Right renal pelvis (tissue), 4 donors: ENCODE measurements at regions not wholly inside any gene's neighbourhood (a gene's known extent, or its start where the extent isn't known, plus 50 kb on each side); places are given as distances from the start of the nearest gene placed in this dataset.

Source experiments
- DNase-seq, 4 donors: peaks; one replicate each; pipeline ENCODE4 v3.0.0-alpha.2; 2013; ENCODE audit warnings: low read depth in 4 of 4, low spot score in 3 of 4, missing footprints in 1 of 4

DNA sequence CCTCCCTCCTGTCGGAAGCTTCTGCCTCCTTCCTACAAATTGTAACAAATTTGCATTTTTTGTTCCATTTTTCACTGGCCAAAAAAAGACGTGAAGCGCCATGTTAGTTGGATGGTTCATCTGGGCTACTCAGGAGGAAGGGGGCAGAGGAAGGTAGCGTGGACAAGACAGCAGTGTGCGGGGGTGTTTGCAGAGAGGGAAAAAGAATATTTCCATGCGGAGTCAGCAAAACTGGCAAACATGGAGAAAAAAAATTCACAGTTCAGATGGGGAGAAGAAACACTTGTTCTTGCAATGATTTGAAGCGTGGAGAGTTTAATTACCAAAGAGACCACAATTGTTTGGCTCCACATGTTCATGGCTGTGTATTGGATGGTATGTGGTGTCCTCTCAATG is 138.8 kb upstream of the ERCC4 start:
- DNase-seq = no peak

DNA sequence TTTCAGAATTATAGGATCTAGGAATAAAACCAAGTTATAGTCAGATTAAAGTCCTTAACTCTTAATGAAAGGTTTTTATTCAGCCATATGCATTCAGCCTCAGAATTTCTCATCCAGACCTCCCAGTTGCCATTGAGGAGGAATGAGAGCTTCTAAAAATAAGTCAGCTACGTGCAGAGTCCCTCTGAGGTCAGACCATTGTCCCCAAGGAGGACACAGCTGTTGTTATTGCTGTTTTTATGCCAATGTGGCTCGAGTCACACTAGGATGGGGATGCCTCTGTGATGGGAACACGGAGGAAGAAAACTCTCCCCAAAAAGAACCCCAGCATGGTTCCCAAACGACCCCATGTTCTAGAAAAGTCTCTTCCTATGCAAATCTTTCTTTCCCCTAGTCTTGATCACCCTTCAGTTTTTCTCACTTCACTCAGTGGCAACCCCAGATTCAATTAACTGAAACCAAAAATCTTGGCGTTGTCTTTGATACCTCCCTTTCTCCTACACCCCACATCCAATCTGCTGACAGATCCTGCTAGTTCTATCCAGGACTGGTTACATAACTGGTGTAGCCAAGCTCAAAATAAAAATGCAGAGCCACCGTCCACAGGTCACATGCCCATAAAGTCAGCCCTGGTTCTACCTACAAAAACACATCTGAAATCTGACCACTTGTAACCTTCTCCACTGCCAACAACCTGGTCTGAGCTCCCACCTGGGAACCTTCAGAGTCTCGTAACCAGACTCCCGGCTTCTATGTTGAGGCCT is 138.2 kb upstream of the ERCC4 start:
- DNase-seq = no peak

DNA sequence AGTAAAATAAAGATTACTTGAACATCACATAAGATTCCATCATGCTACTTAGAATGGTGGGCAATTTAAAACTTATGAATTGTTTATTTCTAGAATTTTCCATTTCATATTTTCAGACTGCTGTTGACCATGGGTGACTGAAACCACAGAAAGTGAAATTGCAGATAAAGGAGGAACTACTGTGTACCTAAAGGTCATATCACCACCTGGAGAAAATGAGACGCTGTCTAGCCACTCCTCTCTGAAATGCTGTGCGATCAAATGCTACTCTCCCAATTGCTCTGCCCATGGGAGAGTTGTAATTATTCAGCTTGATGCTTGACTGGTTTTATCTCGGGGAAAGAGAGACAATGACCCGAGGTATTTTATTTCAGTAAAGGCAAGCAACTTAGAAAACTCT is 128.9 kb upstream of the ERCC4 start:
- no peak for DNase-seq

DNA sequence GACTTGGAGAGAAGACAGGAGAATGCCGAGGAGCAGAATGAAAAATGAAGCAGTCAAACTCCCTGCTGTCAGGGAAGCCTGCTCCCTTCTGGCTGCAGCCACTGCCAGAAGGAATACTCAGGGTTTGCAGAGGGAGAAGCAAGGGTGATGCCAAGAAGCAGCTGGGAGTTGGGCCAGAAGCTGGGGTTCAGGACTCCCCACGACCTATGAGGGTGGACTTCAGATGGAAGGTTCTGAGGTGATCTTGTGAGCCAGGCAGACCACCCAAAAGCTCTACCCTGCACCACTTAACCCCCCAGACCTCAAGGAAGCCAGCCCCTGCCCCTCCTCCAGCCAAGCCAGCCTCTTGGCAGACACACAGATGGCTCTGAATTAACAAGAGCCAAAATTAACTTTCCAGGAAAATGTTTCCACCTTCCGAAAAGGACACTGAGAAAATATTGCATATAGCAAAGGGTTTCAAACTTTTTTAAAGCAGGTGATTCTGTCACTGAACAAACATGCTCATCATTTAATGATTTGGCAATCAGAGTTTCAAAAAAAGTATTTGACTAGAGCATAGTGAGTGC is 126.0 kb upstream of the ERCC4 start:
- no peak for DNase-seq

DNA sequence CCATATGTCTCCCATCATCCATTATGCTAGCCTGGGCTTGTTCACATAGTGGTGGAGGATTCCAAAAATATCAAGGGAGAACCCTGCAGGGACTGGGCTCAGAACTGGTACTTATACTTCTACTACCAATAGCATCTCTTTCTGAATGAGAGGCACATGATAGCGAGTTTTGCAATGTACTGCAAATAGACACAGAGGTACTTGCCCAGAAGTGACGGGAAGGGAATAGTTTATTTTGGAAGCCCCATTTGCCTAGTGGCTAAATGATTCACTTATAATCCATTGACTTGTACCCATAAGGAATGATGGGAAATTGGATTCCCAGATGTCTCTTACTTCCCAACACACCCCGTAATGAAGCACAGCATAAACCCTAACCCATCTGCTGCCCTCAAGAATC is 124.8 kb upstream of the ERCC4 start:
- DNase-seq = no peak

DNA sequence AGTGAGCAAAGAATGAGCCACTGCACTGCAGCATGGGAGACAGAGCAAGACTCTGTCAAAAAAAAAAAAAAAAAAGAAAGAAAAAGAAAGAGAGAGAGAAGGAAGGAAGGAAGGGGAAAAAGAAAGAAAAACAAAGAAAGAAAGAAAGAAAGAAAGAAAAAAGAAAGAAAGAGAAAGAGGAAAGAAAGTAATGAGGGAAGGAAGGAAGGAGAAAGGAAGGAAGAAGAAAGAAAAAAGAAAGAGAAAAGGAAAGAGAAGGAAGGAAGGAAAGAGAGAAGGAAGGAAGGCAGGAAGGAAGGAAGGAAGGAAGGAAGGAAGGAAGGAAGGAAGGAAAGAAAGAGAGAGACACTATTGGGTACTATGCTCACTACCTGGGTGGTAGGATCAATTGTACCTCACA is 122.2 kb upstream of the ERCC4 start:
- no peak for DNase-seq

DNA sequence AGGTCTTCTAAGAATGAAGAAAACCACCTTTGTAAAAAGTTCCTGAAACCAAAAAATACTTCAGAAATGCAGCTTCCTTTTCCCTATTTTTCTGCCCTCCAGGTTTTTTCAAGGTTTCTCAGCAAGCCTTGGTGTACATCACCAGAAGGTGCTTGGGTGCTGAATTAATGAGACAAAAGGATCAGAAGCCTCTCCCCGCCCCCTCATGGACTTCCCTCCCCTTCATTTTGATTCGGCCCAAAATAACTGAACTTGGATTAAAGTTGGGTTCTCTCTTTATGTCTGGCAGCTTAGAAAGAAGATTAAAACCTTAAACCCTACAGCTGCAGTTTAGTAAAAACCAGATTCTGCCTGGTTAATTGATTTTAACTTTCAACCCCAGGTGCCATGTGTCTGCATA is 121.7 kb upstream of the ERCC4 start:
- DNase-seq = no peak

DNA sequence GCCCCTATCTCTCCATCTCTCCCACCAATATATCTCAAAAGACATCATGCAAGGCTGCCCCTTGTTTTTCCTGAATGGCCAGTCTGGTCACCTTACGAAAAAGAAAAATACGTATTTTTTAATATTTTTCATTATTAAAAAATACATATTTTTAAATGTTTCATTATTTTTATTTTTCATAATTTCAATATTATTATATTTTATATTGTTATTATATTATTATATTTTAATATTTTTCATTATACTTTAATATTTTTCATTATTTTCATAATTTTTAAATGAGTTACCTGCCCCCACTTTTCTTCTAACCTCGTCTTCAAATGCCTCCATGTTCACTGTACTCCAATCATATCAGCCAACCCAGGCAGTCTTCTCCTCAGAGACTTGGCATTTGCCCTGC is 116.0 kb upstream of the ERCC4 start:
- DNase-seq = no peak

DNA sequence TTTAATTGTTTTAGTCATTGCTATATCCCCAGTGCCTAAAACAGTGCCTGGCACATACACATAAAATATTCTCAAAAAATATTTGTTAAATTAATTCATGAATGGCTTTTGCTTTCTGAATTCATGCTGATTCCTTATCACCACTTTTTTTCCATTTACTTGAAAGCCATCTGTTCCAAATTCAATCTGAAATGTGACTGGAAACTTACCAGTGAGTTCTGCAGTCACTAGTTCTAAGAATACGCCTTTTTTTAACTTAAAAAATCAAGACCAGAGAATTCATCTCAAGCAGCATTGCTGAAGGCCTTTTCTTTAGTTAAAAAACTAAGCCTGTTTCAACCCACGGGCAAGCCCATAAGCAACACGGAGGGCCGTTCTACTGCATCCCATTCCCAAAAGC is 114.0 kb upstream of the ERCC4 start:
- DNase-seq = no peak

DNA sequence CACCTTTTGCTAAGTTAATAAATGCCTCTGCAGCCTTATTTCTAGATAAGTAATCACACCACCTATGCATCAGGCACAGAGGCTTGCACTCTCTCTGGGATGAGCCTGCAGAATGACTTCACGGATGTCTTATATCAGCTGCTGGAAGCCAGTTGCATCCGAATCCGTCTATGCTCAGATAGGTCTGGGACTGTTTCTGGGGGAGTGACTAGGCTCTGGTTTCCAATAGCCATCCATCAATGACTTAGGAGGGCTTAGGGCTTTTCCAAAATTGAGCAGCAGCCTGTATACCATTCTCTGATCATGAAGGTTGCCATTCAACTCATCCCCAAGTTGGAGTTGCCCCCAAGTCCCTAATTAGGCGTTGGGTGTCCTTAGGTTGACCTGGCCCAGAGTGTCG is 113.3 kb upstream of the ERCC4 start:
- DNase-seq = no peak

DNA sequence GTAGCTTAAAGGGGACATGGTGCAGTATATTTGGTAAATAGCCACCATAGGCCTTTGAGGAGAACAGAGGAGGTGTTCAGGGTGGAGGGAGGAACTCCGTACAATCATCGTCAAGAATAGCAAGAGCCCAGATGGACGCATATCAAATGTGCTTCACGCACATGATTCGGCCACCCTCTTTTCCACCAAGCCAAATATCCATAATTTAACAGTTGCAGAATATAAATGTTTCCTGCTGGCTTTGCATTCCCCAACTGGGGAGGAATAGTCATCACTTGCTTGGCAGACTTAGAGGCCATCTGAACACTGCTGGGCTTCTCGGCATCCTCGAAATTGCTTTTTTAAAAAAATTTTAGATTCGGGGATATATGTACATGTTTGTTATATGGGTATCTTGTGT is 111.9 kb upstream of the ERCC4 start:
- DNase-seq = no peak

DNA sequence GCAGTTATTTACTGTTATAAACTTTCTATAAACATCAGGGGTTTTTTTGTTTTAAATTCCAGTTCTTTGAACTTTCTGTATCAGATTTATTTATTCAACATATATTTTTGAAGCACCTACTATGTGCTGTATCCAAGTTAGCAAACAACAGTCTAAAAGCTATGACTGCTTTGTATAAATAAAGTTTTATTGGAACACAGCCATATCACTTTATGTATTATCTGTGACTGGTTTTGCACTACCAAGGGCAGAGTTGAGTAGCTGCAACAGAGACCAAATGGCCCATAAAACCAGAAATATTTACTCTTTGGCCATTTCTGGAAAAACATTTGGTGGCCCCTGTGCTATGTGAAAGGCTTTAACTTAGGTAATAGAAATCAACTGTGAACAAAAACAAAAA is 110.2 kb upstream of the ERCC4 start:
- DNase-seq = no peak

DNA sequence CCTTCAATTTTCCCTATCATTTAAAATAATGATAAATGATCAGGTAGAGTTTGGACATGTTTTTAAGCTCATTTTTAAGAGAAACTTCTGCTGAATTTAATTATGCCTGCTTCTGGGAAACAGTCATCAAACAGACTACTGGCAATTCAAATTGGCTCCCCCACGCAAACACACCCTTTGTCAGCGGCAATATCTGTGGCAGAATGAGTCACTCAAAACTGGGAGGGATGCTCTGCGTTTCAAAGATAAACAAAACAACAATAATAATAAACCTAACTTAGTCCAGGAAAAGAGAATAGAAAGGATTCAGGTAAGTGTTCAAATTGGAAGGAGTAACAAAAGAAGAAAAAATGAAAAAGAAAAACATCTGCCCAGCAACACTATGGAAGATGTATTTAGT is 108.1 kb upstream of the ERCC4 start:
- DNase-seq = no peak

DNA sequence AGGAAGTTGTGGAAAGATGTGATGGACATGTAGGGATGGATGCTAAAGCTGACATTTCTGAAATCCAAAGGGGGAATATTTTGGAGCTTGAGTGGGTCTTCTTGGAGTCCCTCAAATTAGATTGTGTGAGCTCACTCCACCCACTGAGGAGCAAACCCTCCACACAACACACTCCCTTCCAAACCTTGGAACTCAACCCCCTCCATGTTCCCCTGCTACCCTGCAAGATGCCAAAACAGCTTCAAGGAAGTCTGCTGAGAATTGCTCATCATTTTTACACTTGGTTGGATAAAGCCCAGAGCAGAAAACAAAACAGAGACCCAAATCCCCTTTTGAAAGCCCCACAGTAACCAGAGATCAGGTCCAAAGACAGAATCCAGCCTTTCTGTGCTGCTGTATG is 103.3 kb upstream of the ERCC4 start:
- DNase-seq = no peak

DNA sequence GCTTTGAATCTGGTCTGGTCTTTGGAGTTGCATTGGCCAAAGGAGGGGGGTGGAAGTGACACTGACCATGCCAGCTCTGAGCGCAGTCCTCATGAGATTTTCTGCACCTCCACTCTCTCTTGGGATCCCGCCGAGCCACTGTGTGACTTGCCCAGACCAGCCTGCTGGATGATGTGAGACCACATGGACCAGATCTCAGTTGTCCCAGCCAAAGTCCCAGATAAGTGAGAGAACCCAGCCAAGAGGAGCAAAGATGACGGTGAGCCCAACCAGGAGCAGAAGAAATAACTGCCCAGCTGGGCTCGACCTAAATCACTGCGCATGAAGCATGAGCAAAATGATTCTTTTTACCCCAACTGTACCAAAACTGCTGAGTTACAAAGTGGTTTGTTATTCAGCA is 96.5 kb upstream of the ERCC4 start:
- DNase-seq = no peak

DNA sequence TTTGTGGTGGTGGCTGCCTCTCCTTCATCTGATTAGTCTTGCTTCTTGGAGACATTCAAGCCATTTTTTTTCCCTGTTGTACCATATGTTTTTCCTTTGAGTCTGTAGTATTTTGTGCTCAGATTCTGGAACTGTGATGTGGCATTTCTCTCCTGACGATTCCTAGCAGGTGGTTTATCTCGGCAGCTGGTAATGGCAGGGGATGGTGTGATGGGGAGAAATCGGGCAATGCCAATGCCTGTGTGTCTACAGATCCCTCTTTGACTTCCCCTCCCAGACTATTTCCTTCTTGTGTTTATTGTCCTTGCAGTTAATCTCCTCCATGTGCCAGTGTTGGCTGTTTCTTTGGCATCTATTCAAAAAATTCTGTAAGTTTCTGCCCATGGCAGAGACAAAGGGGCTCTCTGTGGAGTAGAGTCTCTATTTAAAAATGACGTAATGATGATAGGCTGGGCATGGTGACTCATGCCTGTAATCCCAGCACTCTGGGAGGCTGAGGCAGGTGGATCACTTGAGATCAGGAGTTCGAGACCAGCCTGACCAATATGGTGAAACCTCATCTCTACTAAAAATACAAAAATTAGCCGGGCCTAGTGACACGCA is 90.2 kb upstream of the ERCC4 start:
- DNase-seq = no peak

DNA sequence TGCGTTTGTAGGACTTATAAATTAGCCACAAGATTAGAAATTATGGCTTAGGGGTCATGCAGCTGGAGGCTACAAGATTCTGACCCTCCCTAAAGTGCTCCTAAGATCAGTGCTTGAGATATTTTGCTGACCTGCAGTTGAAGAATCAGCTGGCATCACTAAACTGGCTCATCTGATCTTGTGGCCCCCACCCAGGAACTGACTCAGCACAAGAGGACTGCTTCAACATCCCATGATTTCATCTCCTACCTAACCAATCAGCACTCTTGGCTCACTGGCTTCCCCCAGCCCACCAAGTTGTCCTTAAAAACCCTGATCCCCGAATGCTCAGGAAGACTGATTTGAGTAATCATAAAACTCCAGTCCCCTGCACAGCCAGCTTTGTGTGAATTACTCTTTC is 86.4 kb upstream of the ERCC4 start:
- no peak for DNase-seq

DNA sequence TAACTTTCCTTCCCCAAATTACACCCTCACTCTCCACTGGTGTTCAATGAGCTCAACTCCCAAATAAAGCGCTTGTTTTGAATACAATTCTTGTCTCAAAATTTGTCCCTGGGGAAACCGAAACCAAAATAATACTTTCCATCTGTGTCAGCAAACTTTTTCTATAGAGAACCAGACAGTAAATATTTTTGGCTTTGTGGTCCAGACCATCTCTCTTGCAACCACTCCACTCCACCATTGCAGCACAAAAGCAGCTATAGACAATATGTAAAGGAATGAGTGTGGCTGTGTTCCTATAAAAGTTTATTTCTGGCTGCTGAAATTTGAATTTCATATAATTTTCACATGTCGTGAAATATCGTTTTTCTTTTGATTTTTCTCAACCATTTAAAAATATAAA is 84.6 kb upstream of the ERCC4 start:
- DNase-seq = no peak

DNA sequence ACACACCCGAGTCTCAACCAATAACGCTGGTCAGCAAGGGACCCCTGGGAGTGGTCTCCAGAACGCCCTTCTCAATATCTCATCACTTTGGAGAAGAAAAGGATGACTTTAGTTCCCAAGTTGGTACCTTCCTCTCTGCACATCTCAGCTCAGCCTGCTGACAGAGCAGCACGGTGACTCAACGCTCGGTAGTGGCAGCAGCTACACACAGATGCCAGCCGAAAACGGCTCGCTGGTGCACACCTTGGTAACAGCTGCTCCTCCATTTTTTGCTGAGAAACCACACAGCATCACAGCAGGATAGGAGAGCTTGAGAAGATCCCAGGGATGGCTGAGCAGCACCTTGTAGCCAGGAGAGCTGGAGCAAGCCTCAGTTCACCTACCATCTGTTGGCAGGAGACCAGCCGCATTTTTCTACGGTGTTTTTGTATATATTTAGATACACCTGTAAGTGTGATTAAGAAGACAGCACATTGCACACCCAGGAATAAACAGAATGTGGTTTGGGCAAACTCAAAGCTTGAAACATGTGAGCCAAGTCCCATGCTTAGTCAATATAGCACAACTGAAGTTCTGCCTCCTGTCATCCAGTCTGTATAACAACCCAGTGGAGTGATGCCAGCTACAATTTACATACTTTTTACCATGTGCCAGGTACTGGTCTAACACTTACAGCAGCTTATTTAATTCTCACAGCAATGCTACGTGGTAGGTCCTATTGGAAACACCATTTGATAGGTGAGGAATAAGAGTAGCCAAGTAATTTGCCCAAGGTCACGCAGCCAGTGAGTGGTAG is 83.8 kb upstream of the ERCC4 start:
- DNase-seq = no peak

DNA sequence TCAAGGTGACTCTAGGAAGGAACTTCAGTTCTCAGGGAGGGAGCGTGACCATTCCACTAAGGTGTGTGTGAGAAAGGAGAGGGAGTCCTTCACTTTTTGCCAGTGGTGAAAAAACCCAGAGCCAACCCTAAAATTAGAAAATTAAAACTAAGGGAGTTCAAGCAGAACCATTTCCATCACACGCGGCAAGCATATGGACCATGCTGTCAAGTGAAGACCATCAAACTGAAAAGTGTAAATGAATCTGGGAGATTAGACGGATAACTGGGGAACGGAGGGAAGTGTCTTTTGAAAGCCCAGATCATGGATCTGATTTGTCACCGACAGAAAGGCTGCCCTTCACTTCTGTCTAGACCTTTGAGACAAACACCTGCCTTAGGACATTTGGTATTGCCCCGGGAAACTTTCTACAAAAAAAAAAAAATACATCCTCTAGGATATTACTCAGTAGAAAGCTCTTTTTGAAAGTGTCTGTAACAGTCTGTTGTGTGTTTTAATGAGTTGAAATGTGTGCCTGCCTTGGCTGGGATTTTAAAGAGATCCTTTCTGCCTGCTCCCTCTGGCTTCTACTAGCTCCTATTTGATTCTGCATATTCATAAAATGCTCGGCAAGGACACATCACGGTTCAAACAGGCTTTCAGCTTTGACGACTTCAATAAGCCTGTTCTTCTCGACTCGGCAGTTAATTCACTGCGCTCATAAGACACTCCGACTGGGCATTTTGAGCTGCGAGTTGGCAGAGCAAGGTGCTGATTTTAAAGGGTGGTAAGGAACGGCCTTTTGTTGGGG is 81.4 kb upstream of the ERCC4 start:
- DNase-seq = no peak

DNA sequence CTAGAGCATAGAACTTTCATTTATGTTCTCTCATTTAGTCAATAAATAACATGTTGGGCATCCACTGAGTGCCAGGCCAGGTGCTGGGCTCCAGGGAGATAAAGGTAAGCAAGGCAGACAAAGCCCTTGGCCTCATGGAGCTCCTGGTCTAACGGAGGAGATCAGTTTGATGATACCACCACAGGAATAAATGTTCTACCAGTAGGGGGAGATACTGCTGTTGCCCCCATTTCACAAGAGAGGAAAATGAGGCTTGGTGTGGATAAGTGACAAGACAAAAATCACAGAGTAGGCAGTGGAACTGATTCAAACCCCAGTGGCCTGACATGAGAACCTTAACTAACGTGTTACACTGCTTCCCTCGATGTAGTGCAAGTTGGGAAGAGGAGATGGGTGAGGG is 80.4 kb upstream of the ERCC4 start:
- no peak for DNase-seq
